HG02870 (cell line): ENCODE measurements at regions not wholly inside any gene's neighbourhood (a gene's known extent, or its start where the extent isn't known, plus 50 kb on each side); places are given as distances from the start of the nearest gene placed in this dataset.

ENCODE experiments used
- ATAC-seq: cut with Tn5 transposase; IDR thresholded peaks from one replicate; pipeline ENCODE4 v1.9.1; 2021; ENCODE audit warnings: mild to moderate bottlenecking, moderate library complexity; ENCODE audit not compliant: unreplicated experiment

DNA sequence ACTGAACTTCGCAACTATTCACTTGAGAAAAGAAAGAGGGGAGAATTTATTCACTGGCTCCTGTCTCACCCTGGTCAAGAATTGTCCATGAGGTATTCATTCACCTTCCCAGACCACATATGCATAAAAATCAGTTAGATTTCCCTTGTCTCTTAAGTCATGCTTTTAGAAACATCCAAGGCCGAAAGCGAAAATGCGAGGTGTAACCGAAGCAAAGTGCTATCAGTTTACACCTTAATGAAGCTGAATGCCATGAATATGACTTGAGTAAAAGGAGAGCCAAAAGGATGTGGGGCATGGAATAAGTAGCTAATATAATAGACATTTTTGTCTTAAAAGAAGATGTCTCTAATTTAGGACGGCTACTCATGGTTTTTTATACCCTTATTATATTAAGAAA lies 965.6 kb upstream of the CHORDC1 start:
- no peak for ATAC-seq

DNA sequence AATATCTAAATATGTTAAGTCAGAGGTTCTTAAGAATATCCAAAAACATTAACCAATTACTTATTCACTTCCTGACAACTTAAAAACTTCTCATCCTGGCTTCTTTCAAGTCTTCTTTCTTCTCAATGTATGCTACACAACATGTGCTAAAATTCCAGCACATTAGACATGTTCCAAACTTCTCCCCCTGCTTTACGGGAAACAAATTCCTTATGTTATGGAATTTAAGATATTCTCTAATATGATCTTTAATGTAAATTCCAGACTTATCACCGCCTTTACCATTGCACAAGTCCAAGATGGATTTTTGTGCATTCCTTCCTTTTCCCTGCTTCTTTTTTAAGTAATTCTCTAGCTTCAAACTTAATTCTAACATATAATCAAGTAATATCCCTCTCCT lies 964.5 kb upstream of the CHORDC1 start:
- no peak for ATAC-seq

DNA sequence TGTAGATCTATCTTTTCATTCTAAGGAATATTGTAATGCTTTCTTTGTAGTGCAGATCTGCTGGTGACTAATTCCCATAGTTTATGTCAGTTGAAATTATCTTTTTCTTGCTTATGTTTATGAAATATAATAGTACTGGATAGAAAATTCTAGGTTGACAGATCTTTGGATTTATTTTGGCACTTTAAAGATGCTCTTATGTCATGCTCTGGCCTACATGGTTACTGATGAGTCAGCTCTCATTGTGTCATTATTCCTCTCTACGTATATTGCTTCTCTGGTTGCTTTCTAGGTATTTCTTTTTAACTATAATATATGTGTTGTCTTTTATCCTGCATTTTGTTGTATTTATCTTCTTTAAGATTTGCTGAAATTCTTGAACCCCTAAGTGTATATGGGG lies 955.5 kb upstream of the CHORDC1 start:
- no peak for ATAC-seq

DNA sequence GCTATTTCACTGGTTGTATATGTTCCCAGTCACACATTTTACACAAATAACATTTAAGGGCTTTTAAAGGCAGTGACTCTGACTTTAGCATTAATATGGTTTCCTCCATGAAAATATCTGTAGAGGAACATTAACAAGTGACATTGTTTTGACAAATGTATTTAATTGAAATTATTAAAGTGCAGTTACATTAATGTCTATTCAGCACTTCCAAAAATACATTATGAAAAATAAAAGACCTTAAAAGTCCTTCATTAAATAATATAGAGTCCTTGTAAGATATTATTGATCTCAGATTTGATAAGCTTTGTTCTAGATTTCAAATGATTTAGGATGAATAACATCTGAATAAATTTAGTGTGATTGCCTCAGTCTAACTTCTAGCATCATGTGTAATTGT lies 951.9 kb upstream of the CHORDC1 start:
- ATAC-seq = no peak

DNA sequence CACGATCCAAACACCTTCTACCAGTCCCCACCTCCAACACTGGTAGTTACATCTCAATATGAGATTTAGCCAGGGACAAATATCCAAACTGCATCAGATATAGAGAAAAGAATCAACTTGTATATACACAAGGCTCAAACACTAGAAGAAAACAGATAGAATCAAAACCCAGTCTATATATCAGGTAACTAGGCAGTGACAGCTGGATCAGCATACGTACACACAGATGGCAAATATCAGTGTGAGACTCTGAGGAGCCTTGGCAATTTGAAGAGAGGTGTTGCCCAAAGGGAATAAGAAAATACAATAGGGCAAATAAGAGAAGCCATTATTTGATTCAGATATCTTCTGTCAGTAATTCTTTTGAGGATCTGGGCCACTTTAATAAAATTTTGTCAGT lies 951.3 kb upstream of the CHORDC1 start:
- no peak for ATAC-seq

DNA sequence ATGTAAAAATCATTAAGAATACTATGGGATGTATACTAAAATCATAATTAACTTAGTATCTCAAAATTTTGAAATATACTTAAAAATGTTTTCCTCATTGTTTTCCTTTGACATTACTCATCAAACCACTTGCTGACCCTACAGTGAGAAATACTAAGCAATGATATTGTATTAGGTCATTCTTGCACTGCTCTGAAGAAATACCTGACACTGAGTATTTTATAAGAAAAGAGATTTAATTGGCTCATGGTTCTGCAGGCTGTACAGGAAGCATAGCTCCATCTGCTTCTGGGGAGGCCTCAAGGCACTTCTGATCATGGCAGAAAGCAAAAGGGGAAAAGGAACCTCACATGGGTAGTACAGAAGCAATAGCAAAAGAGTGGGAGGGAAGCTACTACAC lies 950.9 kb upstream of the CHORDC1 start:
- no peak for ATAC-seq

DNA sequence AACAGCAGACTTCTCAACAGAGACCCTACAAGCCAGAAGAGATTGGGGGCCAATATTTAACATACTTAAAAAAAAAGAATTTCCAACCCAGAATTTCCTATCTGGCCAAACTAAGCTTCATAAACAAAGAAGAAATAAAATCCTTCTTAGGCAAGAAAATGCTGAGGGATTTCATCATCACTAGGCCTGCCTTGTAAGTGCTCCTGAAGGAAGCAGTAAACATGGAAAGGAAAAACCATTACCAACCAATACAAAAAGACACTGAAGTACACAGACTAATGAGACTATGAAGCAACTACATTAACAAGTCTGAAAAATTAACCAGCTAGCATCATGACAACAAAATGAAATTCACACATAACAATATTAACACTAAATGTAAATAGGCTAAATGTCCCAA lies 947.9 kb upstream of the CHORDC1 start:
- no peak for ATAC-seq

DNA sequence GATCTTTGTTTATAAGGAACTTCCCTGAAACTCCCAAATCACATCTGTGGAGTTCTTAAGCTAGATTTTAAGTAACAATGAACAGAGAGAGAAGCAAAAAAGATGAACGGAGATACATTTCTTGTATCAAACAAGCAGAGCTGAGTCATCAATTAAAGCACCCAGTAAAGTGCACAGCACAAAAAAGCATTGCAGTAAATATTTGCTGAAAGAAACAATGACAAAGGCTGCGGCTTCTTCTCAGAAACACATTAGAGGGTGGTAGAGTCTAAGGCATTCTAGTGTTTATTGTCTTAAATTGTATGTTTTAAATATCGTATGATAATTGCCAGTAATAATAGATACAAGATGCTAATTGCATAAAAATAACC lies 941.6 kb upstream of the CHORDC1 start:
- no peak for ATAC-seq

DNA sequence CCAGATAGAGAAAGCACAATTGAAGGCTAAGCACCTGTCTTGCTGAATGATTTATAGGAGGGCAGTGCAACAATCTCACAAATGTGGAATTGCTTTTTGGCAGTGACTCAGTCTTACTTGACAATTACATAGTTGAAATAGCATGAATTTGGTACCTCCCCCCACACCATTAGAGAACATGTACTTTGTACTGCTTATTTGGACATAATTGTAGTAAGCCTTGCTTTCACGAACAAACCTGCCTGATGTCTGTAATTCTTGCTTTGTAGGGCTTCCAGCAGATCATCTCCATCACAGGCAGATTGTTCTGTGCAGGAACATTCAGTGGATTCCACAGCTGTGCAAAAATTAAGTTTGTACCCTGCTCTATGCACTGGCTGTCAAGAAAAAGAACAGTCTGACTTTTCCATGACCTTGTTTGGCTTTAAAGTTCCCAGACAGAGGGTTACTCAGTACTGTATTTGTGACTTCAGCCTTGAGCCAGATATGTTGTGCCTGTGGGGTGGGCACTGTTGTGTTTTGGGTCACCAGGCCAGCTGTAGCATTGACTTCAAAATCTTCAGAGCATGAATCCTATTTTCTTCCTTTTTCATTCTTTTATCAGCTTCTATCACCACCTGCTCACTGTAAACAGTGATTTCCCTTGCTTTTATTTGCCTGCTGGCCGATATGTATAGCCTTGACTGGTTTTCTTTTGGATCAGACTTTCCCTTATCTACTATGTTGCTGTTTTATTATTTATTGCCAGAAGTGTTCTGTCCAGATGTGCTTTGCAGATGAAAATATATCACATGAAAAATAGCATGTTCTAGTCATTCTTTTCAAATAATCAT lies 941.0 kb upstream of the CHORDC1 start:
- no peak for ATAC-seq

DNA sequence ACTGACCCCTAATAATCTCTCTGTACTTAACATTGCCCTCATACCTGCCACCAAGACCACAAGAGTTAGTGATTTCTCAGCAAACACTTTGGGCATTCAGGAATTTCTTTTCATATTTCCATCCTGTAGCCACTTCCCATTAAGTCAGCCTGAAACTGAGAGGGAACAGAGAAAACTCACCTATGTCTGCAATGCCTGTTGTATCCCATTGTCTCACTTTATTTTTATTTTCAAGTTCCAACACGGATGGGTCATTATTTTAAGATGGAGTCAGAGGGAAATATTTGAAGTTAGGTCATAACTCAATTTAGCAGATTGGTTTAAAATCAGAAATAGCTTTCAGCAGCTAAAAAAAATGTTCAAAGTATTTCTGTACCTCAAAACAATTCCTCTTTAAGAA lies 937.8 kb upstream of the CHORDC1 start:
- no peak for ATAC-seq

DNA sequence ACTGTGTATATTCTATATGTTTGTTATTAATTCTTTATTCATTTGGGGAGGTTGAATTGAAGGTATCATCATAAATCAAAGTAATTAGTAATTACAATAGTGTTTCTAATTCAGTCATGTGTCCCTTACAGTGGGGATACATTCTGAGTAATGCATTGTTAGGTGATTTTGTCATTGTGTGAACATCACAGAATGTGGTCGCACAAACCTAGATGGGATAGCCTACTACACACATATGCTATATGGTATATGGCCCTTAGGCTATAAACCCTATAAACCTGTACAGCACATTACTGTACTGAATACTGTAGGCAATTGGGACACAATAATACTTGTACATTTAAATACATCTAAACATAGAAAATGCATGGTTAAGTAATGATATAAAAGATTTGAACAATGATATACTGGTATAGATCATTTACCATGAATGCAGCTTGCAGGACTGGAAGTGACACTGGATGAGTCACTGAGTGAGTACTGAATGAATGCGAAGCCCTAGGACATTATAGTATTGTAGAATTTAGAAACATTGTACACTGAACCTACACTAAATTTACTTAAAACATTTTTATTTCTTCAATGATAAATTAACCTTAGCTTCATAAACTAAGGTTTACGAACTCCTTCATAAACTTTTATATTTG lies 936.2 kb upstream of the CHORDC1 start:
- ATAC-seq = no peak

DNA sequence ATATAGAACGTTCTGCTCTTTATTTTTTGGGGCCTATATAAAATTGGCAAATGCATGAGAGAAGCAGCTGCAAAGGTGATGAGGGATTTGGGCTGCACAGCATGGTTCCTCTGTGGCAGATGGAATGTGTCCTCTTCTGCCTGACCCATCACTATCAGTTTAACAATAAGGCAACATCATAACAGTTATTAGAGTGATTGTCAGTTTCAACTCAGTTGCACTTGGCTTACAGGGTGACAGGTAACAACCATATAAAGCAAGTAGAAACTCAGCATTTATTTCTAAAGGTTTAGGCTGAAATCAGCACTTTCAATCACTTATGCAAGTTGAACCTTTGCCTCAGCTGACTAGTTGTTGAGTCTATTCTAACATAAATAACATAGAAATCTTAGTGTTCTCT lies 935.4 kb upstream of the CHORDC1 start:
- no peak for ATAC-seq

DNA sequence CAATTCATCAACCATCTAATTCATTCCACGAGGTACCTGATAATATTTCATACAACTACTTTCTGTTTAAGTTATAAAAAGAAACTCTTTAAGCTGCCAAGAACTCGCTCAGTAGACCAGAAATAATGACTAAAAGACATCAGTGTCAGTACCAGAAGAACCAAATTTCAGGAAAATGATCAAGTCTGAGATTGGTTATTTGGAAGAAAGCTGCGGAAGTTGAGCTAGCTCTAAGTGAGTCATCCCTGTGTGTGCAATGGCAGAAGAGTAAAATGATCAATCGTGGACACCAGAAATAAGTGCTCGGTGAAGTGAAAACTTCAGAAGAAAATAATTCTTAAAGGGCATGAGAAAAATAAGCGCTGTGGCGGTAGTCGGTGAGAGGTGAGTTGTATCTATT lies 933.2 kb upstream of the CHORDC1 start:
- ATAC-seq = no peak

DNA sequence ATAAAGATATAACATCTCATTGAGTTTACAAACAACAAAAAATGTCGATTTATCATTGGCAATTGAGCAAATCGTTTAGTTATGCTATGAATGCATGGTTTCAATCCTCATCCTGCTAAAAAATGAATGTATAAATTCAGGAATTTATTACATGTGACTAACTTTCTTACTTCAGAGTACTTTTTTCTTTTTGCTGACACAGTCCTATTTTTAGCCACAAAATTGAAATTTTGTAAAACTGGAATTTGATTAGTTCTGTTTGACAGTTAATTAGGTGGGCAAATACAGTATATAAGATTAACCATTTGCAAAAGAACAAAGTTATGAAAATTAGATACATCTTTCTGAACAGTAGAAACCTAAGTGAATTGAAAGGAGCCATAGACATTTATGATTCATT lies 925.0 kb upstream of the CHORDC1 start:
- no peak for ATAC-seq

DNA sequence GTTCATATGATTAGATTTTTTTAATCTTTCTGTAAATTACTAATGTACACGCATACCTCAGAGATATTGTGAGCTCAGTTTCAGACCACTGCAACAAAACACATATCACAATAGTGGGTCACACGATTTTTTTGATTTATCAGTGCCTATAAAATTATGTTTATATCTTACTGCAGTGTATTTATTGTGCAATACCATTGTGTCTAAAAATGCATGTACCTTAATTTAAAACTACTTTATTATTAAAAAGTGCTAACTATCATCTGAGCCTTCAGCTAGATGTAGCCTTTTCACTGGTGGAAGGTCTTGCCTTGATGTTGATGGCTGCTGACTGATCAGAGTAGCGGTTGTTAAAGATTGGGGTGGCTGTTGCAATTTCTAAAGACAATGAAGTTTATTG lies 918.8 kb upstream of the CHORDC1 start:
- no peak for ATAC-seq

DNA sequence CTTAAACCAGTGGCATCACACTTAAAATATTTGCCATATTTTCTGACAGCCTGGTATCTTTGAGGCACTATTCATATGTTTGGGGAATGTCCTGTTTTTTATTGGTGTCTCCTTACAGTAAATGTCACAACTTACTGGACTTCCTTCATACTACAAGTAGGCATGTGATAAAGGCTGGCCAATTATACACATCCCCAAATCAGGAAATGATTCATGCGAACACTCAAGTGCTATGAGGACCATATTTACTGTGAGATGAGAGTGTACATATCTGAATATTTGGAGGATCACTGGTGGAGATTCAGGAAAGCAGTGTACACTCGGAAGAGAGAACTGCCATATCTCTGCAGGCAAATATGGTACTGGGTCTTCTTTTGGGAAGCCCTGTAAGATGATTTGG lies 913.8 kb upstream of the CHORDC1 start:
- ATAC-seq = no peak

DNA sequence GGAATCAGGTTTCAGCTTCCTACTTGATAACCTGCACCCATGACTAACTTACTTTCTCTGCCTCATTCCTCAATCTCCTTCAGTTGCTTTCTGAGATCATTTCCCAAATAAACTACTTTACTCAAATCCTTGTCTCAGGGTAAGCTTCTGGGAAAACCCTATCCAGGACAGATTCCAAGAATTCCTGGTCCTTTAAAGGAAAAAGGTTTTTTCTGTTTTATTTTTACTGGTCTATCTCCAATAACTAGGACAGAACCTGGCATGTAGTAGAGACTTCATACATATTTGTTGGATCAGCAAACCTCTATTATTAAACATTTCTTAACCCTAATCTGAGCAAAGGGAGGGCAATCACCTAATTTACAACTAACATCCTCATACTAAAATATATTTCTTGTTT lies 910.5 kb upstream of the CHORDC1 start:
- ATAC-seq = no peak

DNA sequence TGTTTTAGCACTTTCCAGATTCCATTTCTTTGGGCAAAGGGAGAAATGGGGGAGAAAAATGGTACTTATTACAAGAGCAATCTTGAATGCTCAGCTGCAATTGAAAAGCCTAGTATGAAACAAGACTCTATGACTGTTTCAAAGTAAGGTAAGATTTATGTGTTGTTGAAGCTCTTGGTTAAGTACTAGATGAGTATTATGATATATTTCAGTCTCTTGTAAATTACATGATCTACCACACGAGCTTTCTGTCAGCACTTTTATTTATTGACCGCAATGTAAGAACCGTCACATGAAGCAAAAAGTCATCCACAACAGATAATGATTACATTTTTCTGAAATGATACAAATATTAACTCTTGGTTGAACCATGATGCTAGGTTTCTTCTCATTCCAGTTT lies 906.7 kb upstream of the CHORDC1 start:
- no peak for ATAC-seq

DNA sequence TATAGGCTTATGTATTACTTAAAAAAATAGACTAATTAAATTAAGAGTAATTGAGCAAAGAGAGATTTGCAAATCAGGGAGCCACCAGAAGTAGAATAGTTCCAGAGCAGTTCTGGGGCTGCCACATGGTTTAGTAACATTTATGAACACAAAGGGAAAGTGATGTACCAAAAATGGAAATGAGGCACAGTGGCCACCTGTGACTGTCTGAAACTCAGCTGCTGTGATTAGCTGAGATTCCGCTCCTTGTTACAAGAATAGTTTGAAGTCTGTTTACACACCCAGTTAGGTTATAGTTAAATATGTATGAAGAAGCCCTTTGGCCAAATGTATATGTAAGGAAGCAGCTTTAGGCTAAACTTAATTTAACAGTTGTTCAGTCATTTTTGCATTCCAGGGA lies 901.5 kb upstream of the CHORDC1 start:
- ATAC-seq = no peak

DNA sequence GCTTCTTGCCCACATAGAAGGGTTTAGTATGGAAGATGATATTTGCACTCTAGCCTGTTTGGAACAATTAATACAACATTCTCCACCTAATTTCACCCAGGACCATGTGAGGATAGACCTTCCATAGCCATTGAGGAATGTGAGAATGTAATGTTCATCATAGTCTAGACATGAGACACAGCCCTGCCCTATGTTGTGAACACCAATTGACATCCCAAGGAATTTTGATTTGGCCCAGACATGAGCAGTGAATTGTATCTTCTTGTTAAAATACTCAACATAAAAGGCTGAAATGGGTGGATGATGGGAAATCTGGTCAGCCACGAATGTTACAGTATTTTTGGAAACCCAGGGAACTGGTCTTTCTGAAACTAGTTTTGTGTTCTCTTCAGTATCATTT lies 892.3 kb upstream of the CHORDC1 start:
- no peak for ATAC-seq

DNA sequence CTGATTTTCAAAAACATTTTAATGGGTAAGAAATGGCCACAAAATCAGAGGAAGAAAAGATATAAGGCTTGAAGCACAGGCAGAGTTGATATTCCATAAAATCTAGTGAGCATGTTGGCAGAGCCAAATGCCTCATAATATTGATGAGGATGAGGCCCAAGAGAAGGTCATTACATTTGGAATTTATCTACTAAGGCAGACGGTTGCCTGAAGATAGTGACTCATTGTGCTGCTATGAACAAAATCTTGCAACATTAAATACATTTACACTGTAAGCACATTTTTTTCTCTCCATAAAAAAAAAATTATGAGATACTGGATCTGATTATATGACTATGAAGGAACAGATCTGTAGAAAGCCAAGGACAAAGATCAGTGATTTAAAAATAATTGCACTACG lies 881.4 kb upstream of the CHORDC1 start:
- no peak for ATAC-seq

DNA sequence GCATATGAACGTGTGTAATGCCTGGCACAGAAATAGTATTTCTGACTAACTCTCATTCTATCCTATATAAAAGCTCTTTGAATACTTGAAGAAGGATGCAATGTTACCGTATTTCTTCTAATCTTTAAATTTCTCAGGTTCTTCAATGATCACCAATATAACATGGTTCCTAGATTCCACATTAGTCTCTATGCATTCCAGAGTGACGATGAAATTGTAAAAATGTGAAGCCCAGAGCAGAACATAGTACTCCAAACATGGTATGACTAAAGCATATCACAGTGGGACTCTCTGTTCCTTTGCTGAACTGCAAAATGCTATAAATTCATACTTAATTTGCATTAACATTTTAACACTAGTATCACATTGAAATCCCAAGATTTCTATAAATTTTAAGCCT lies 877.6 kb upstream of the CHORDC1 start:
- ATAC-seq = no peak

DNA sequence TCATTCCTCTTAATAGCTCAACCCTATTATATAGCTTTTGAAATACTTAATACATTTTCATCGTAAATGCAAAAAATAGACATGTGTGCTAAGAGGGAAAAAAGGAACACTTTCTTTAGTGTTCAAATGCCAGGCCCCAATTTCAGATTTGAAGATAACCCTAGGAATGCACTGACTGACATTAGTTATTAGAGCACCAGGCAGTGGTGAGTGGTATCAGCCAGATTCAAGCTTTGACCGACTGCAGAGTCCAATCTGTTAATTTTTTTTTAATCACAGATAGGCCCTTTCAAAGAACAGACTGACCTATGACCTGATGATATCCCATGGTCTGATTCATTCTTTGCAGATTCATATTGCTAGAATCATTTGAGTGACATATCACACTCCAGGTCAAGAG lies 874.2 kb upstream of the CHORDC1 start:
- ATAC-seq = no peak
